ENCODE measurements at regions not wholly inside any gene's neighbourhood (a gene's known extent, or its start where the extent isn't known, plus 50 kb on each side); places are given as distances from the start of the nearest gene placed in this dataset.

DNA sequence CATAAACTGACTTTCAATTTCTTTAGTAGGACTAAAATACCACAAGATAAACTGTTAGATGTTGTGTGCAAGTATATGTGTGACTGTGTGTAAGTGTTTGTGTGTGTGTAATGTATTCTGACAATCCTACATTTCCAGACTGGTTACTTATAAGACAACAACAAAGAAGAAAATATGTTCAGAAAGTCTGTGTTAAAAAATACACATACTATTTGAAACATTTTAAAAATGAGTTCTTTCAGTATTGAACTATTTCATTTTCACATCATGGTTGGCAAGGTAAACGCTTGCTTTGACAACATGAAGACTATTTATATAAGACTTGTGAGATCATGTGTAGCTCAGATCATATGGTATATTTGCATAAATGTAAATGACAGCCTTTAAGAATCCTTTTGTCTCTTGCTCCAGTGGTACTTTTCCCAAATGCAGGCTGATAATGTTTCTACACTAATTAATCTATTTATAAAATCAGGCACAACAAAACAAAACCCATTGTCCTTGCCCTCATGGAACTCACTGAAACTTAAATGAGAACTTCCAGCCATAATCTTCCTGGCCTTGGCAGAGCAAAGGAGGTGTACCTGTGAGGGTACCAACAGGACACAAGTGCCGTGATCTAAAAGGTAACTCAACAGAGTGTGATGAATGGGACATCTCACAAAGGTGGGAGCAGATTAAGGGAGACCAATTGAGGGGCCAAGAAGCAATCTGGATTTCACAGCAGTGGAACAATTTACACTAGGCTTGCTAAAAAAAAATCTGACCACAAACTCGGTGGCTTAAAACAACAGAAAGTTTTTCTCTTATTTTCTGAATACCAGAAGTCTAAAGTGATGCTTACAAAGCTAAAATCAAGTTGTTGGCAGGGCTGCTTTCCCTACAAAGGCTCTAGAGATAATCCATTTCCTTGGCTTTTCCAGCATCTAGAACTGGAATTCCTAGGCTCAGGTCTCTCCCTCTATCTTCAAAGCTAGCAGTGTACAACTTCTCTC is 349.0 kb downstream of the TBC1D4 start:
- no peak for DNase-seq (ENCODE audit: low spot score in 2 of 2, unreplicated experiment in 2 of 2)

GRCh38 chr13:75129331-75129730 is 352.6 kb downstream of the TBC1D4 start:
- H3K4me3 Mint-ChIP-seq, result no peak overlapping the region
- no peak for DNase-seq (ENCODE audit: low spot score in 2 of 2, unreplicated experiment in 2 of 2)
- TF ChIP-seq CTCF (IDR thresholded peaks at IDR 0.05; ENCODE audit: unreplicated experiment), result no peak
- H3K36me3 Mint-ChIP-seq, result no peaks in the 10 kb centered on the region
- H3K27ac Mint-ChIP-seq, result no peak overlapping the region
- H3K27me3 Mint-ChIP-seq (ENCODE audit: low read depth), result no peaks in the 10 kb centered on the region
- no peaks in the 10 kb centered on the region for H3K4me1 Mint-ChIP-seq
- H3K9me3 Mint-ChIP-seq, result no peaks in the 10 kb centered on the region

More for the DNA sequence above, 349.0 kb downstream of the TBC1D4 start:
- Mint-ChIP-seq H3K4me1 (no peaks in the 10 kb centered on the region), H3K27ac (no peak overlapping the region), H3K9me3 (peaks cover 21% of the 10 kb centered on the region), H3K36me3 (peaks cover 3% of the 10 kb centered on the region), H3K4me3 (no peak overlapping the region), H3K27me3 (ENCODE audit: low read depth) (no peaks in the 10 kb centered on the region)
- TF ChIP-seq CTCF (IDR thresholded peaks at IDR 0.05; ENCODE audit: unreplicated experiment), result no peak

DNA sequence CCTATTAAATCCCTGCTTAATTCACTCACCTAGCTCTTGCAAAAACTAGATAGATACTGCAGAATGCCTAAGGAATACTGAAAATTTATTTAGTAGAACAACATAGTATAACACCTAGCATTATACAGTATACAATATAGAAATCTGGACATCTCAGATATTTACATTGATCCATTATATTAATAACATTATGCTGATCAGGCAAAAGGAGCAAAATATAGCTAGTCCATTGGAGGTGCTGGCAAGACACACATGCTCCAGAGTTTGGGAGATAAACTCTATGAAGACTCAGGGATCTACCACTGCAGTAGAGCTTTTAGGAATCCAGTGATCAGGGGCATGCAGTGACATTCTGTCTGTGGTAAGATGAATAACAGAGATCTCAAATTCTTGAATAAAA is 357.6 kb downstream of the TBC1D4 start:
- Mint-ChIP-seq H3K4me3 (no peak overlapping the region), H3K36me3 (no peaks in the 10 kb centered on the region), H3K9me3 (peaks cover 11% of the 10 kb centered on the region), H3K27me3 (ENCODE audit: low read depth) (peaks cover 3% of the 10 kb centered on the region), H3K4me1 (no peaks in the 10 kb centered on the region), H3K27ac (no peak overlapping the region)
- no peak for TF ChIP-seq CTCF (IDR thresholded peaks at IDR 0.05; ENCODE audit: unreplicated experiment)
- no peak for DNase-seq (ENCODE audit: low spot score in 2 of 2, unreplicated experiment in 2 of 2)

DNA sequence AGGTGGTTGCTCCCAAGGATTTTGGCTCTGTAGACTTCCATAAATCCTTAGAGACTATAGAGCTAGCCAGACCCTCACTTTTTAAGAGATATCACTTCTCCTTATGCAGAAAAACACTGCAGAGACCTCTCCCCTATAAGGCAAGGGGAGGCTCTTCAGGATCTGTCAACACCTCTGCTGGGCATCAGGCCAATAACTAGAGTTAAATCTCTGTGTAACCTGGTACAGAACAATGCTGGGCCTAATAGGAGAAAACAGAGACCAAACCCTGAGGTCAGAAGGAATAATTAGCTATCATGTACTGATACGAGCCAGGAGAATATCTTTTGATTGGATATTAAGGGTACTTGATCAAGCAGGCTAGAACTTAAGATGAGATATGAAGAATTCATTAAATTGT is 358.5 kb downstream of the TBC1D4 start:
- Mint-ChIP-seq H3K27me3 (ENCODE audit: low read depth) (peaks cover 3% of the 10 kb centered on the region), H3K36me3 (no peaks in the 10 kb centered on the region), H3K27ac (no peak overlapping the region), H3K4me3 (no peak overlapping the region), H3K9me3 (peaks cover 11% of the 10 kb centered on the region), H3K4me1 (no peaks in the 10 kb centered on the region)
- TF ChIP-seq CTCF (IDR thresholded peaks at IDR 0.05; ENCODE audit: unreplicated experiment), result no peak
- DNase-seq (ENCODE audit: low spot score in 2 of 2, unreplicated experiment in 2 of 2), result no peak

DNA sequence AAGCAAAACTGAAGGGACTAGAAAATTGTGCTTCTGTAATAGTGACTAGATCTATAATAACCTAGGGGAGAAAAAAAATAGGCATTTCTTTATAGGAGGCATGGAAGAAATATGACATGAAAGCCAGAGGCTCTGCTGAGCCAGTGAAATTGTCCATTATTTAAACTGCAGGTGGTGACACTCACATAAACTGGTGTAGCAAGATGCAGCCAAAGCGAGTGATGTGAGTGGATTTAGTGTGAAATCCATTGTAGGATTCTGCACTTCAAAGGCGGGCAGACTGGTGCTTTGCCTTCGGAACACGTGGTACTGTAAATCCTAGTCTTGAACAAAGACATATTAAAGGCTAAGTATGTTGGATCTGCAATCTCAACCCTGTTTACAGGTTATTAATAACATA is 361.9 kb downstream of the TBC1D4 start:
- H3K4me1 Mint-ChIP-seq, result no peaks in the 10 kb centered on the region
- H3K4me3 Mint-ChIP-seq, result no peak overlapping the region
- H3K27ac Mint-ChIP-seq, result no peak overlapping the region
- H3K27me3 Mint-ChIP-seq (ENCODE audit: low read depth), result peaks cover 3% of the 10 kb centered on the region
- no peak for DNase-seq (ENCODE audit: low spot score in 2 of 2, unreplicated experiment in 2 of 2)
- H3K36me3 Mint-ChIP-seq, result no peaks in the 10 kb centered on the region
- peaks cover 11% of the 10 kb centered on the region for H3K9me3 Mint-ChIP-seq
- TF ChIP-seq CTCF (IDR thresholded peaks at IDR 0.05; ENCODE audit: unreplicated experiment), result no peak
